Endothelial cell (in vitro differentiated cells): ENCODE measurements at regions not wholly inside any gene's neighbourhood (a gene's known extent, or its start where the extent isn't known, plus 50 kb on each side); places are given as distances from the start of the nearest gene placed in this dataset.

ENCODE experiments used
- DNase-seq: peaks from one replicate; pipeline ENCODE4 v3.0.0; 2021; ENCODE audit warnings: low spot score
- H3K27ac Mint-ChIP-seq: one replicate; pipeline ENCODE4 v1.8.0; 2021; ENCODE audit warnings: mixed read lengths, inconsistent platforms; ENCODE audit not compliant: unreplicated experiment
- H3K27me3 Mint-ChIP-seq: one replicate; pipeline ENCODE4 v1.8.0; 2021; ENCODE audit warnings: mild to moderate bottlenecking, moderate library complexity, mixed read lengths, inconsistent platforms; ENCODE audit not compliant: unreplicated experiment
- H3K36me3 Mint-ChIP-seq: one replicate; pipeline ENCODE4 v1.8.0; 2021; ENCODE audit warnings: mild to moderate bottlenecking, low read depth, mixed read lengths, inconsistent platforms; ENCODE audit not compliant: unreplicated experiment
- H3K4me1 Mint-ChIP-seq: one replicate; pipeline ENCODE4 v1.8.0; 2021; ENCODE audit warnings: mild to moderate bottlenecking, mixed read lengths, inconsistent platforms; ENCODE audit not compliant: unreplicated experiment
- H3K4me3 Mint-ChIP-seq: one replicate; pipeline ENCODE4 v1.8.0; 2021; ENCODE audit warnings: mild to moderate bottlenecking, mixed read lengths, inconsistent platforms; ENCODE audit not compliant: unreplicated experiment
- H3K9me3 Mint-ChIP-seq: one replicate; pipeline ENCODE4 v1.8.0; 2021; ENCODE audit warnings: mixed read lengths, inconsistent platforms; ENCODE audit not compliant: unreplicated experiment
- CTCF ChIP-seq: fragments of 200-600 bp; sonication (generic); IDR thresholded peaks from one replicate; pipeline ENCODE4 v1.5.0; 2021; ENCODE audit warnings: antibody characterized with exemption; ENCODE audit not compliant: unreplicated experiment

DNA sequence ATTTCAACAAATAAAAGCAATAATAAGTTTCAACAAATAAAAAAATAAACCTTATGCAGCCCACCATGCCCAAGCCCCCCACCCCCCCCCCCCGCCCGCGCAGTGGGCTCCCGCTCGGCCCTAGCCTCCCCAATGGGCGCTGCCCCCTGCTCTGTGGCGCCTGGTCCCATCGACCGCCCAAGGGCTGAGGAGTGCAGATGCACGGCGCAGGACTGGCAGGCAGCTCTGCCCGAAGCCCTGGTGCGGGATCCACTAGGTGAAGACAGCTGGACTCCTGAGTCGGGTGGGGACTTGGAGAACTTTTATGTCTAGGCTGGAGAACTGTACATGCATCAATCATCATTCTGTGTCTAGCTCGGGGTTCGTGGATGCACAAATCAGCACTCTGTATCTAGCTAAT lies 779.6 kb downstream of the DACH1 start:
- Mint-ChIP-seq H3K27me3 (no peaks in the 10 kb centered on the region), H3K4me1 (no peaks in the 10 kb centered on the region), H3K4me3 (no peak overlapping the region), H3K9me3 (no peaks in the 10 kb centered on the region), H3K27ac (no peak overlapping the region), H3K36me3 (no peaks in the 10 kb centered on the region)
- no peak for DNase-seq
- no peak for TF ChIP-seq CTCF

- TF ChIP-seq CTCF: no peak
- Mint-ChIP-seq H3K9me3 (no peaks in the 10 kb centered on the region), H3K36me3 (no peaks in the 10 kb centered on the region), H3K27ac (no peak overlapping the region), H3K4me1 (no peaks in the 10 kb centered on the region), H3K4me3 (no peak overlapping the region), H3K27me3 (no peaks in the 10 kb centered on the region)
- DNase-seq: no peak
Observed at GRCh38 chr13:71087006-71087405, 780.0 kb downstream of the DACH1 start.

- Mint-ChIP-seq H3K27ac (no peak overlapping the region), H3K4me1 (no peaks in the 10 kb centered on the region), H3K9me3 (no peaks in the 10 kb centered on the region), H3K4me3 (no peak overlapping the region), H3K27me3 (no peaks in the 10 kb centered on the region), H3K36me3 (no peaks in the 10 kb centered on the region)
- TF ChIP-seq CTCF: no peak
- no peak for DNase-seq
Observed at GRCh38 chr13:71082631-71083030, 784.4 kb downstream of the DACH1 start.

GRCh38 chr13:71079638-71080037 lies 787.4 kb downstream of the DACH1 start:
- no peak overlapping the region for H3K4me3 Mint-ChIP-seq
- H3K4me1 Mint-ChIP-seq: no peaks in the 10 kb centered on the region
- no peaks in the 10 kb centered on the region for H3K27me3 Mint-ChIP-seq
- H3K9me3 Mint-ChIP-seq: no peaks in the 10 kb centered on the region
- DNase-seq: no peak
- H3K27ac Mint-ChIP-seq: no peak overlapping the region
- no peak for TF ChIP-seq CTCF
- no peaks in the 10 kb centered on the region for H3K36me3 Mint-ChIP-seq

- Mint-ChIP-seq H3K4me3 (no peak overlapping the region), H3K9me3 (no peaks in the 10 kb centered on the region), H3K27me3 (no peaks in the 10 kb centered on the region), H3K4me1 (no peaks in the 10 kb centered on the region), H3K27ac (no peak overlapping the region), H3K36me3 (no peaks in the 10 kb centered on the region)
- TF ChIP-seq CTCF: no peak
- no peak for DNase-seq
Observed at GRCh38 chr13:71068041-71068440, 799.0 kb downstream of the DACH1 start.
